ENCODE measurements at regions not wholly inside any gene's neighbourhood (a gene's known extent, or its start where the extent isn't known, plus 50 kb on each side); places are given as distances from the start of the nearest gene placed in this dataset.

GRCh38 chr2:167803449-167803988 lies 443.9 kb downstream of the STK39 start:
- Histone ChIP-seq H3K4me3 (no peak overlapping the region), H3K27me3 (no peaks in the 10 kb centered on the region), H3K36me3 (no peaks in the 10 kb centered on the region), H3K27ac (no peak overlapping the region), H3K4me1 (no peaks in the 10 kb centered on the region), H3K9me3 (no peaks in the 10 kb centered on the region)
- no peak for DNase-seq (ENCODE audit: low spot score)
- TF ChIP-seq, protein P1, sequence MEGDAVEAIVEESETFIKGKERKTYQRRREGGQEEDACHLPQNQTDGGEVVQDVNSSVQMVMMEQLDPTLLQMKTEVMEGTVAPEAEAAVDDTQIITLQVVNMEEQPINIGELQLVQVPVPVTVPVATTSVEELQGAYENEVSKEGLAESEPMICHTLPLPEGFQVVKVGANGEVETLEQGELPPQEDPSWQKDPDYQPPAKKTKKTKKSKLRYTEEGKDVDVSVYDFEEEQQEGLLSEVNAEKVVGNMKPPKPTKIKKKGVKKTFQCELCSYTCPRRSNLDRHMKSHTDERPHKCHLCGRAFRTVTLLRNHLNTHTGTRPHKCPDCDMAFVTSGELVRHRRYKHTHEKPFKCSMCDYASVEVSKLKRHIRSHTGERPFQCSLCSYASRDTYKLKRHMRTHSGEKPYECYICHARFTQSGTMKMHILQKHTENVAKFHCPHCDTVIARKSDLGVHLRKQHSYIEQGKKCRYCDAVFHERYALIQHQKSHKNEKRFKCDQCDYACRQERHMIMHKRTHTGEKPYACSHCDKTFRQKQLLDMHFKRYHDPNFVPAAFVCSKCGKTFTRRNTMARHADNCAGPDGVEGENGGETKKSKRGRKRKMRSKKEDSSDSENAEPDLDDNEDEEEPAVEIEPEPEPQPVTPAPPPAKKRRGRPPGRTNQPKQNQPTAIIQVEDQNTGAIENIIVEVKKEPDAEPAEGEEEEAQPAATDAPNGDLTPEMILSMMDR (IDR thresholded peaks at IDR 0.05): no peak

GRCh38 chr2:167794554-167795255 lies 452.7 kb downstream of the STK39 start:
- H3K4me3 ChIP-seq: no peak overlapping the region
- no peak for DNase-seq (ENCODE audit: low spot score)
- H3K36me3 ChIP-seq: no peaks in the 10 kb centered on the region
- no peaks in the 10 kb centered on the region for H3K4me1 ChIP-seq
- H3K9me3 ChIP-seq: no peaks in the 10 kb centered on the region
- no peak overlapping the region for H3K27ac ChIP-seq
- H3K27me3 ChIP-seq: no peaks in the 10 kb centered on the region
- TF ChIP-seq, protein P1 (IDR thresholded peaks at IDR 0.05): no peak

GRCh38 chr2:167793725-167794124 lies 453.7 kb downstream of the STK39 start:
- Histone ChIP-seq H3K4me1 (no peaks in the 10 kb centered on the region), H3K36me3 (no peaks in the 10 kb centered on the region), H3K9me3 (no peaks in the 10 kb centered on the region), H3K27ac (no peak overlapping the region), H3K4me3 (no peak overlapping the region), H3K27me3 (no peaks in the 10 kb centered on the region)
- DNase-seq (ENCODE audit: low spot score): no peak
- TF ChIP-seq, protein P1 (IDR thresholded peaks at IDR 0.05): no peak

- no peak overlapping the region for H3K27ac ChIP-seq
- no peaks in the 10 kb centered on the region for H3K4me1 ChIP-seq
- TF ChIP-seq, protein P1 (IDR thresholded peaks at IDR 0.05): no peak
- H3K4me3 ChIP-seq: no peak overlapping the region
- H3K36me3 ChIP-seq: no peaks in the 10 kb centered on the region
- no peaks in the 10 kb centered on the region for H3K27me3 ChIP-seq
- no peaks in the 10 kb centered on the region for H3K9me3 ChIP-seq
- no peak for DNase-seq (ENCODE audit: low spot score)
Observed at GRCh38 chr2:167792126-167792525, 455.3 kb downstream of the STK39 start.

DNA sequence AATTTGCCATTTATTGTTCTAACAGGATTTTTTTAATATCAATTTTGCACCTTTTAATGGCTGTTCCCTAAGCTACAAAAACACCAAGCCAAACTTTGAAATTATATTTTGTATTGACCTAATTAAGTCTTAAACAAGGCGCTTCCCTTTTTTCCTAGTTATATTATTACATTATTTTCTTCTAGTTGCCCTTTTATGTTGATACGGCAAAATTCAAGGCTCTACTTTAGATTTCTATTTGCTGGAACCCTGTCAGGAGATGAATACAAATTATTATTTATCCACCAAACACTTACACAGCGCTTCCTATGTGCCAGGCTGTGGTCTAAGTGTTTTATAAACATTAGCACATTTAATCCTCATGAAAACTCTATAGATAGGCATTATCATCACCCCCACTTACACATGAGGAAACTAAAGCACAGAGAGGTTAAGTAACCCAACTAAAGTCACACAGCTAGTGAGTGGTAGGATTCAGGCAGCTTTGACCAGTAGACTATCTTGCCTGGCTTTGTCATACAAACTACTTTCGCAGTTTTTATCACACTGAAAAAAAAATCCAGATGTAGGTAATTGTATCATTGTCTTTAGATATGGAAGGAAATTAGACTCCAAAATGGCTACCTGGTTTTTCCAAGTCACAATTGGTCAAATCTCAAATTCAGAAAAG lies 456.5 kb downstream of the STK39 start:
- no peaks in the 10 kb centered on the region for H3K9me3 ChIP-seq
- H3K4me1 ChIP-seq: no peaks in the 10 kb centered on the region
- no peak overlapping the region for H3K27ac ChIP-seq
- no peaks in the 10 kb centered on the region for H3K36me3 ChIP-seq
- no peaks in the 10 kb centered on the region for H3K27me3 ChIP-seq
- TF ChIP-seq, protein P1 (IDR thresholded peaks at IDR 0.05): no peak
- no peak for DNase-seq (ENCODE audit: low spot score)
- H3K4me3 ChIP-seq: no peak overlapping the region
